ENCODE measurements at regions not wholly inside any gene's neighbourhood (a gene's known extent, or its start where the extent isn't known, plus 50 kb on each side); places are given as distances from the start of the nearest gene placed in this dataset.
"Not testable (repeated sequence)": the region's sequence is repeated elsewhere in the genome, so short reads cannot be mapped to it uniquely, and the experiment has no call there.

GRCh38 chr3:40949347-40949746 is 250.0 kb upstream of the CTNNB1 start:
- not testable (repeated sequence) for TF ChIP-seq CTCF (conservative IDR thresholded peaks at IDR 0.05; ENCODE audit: low read length); EZH2phosphoT487 (IDR thresholded peaks at IDR 0.05; ENCODE audit: borderline replicate concordance)

Measured in Loucy (cell line).